IgD-negative memory B cell (primary cell): ENCODE measurements at regions not wholly inside any gene's neighbourhood (a gene's known extent, or its start where the extent isn't known, plus 50 kb on each side); places are given as distances from the start of the nearest gene placed in this dataset.
"Not testable (repeated sequence)": the region's sequence is repeated elsewhere in the genome, so short reads cannot be mapped to it uniquely, and the experiment has no call there.

Source experiments
- H3K27ac Mint-ChIP-seq, 3 donors: one replicate each; pipeline ENCODE4 v1.8.0; 2020 to 2022; ENCODE audit warnings: mild to moderate bottlenecking in 3 of 3, mixed read lengths in 3 of 3, moderate library complexity in 1 of 3
- H3K27me3 Mint-ChIP-seq: one replicate; pipeline ENCODE4 v1.8.0; 2021; ENCODE audit warnings: mixed read lengths
- H3K36me3 Mint-ChIP-seq: one replicate; pipeline ENCODE4 v1.8.0; 2020; ENCODE audit warnings: mild to moderate bottlenecking, mixed read lengths
- H3K4me1 Mint-ChIP-seq, 3 donors: one replicate each; pipeline ENCODE4 v1.8.0; 2020 to 2022; ENCODE audit warnings: mixed read lengths in 3 of 3, mild to moderate bottlenecking in 1 of 3
- H3K4me3 Mint-ChIP-seq, 4 donors: one replicate each; pipeline ENCODE4 v1.8.0; 2020 to 2022; ENCODE audit warnings: mild to moderate bottlenecking in 4 of 4, mixed read lengths in 4 of 4, moderate library complexity in 3 of 4
- H3K9me3 Mint-ChIP-seq, 3 donors: one replicate each; pipeline ENCODE4 v1.8.0; 2020 to 2021; ENCODE audit warnings: mixed read lengths in 3 of 3, mild to moderate bottlenecking in 1 of 3

- peaks cover 5% of the 10 kb centered on the region for H3K27me3 Mint-ChIP-seq
- H3K9me3 Mint-ChIP-seq: peaks cover 0 to 9% (median 2%) of the 10 kb centered on the region in 3 donors
- no peak overlapping the region for H3K27ac Mint-ChIP-seq
- H3K4me3 Mint-ChIP-seq: no peak overlapping the region
- H3K4me1 Mint-ChIP-seq: no peaks in the 10 kb centered on the region
- H3K36me3 Mint-ChIP-seq: no peaks in the 10 kb centered on the region
These were observed 334.2 kb downstream of the KLF13 start for GRCh38 chr15:31660816-31661215.

- H3K9me3 Mint-ChIP-seq: peaks cover 0 to 14% (median 2%) of the 10 kb centered on the region in 3 donors
- H3K27ac Mint-ChIP-seq, H3K36me3 Mint-ChIP-seq, H3K4me3 Mint-ChIP-seq, H3K27me3 Mint-ChIP-seq, H3K4me1 Mint-ChIP-seq: not testable (repeated sequence)
These were observed 339.1 kb downstream of the KLF13 start for GRCh38 chr15:31665732-31666131.

- H3K4me3 Mint-ChIP-seq, H3K27ac Mint-ChIP-seq, H3K27me3 Mint-ChIP-seq, H3K4me1 Mint-ChIP-seq, H3K36me3 Mint-ChIP-seq: not testable (repeated sequence)
- peaks cover 0 to 13% (median 2%) of the 10 kb centered on the region in 3 donors for H3K9me3 Mint-ChIP-seq
These were observed 342.7 kb downstream of the KLF13 start for GRCh38 chr15:31669158-31669908.

DNA sequence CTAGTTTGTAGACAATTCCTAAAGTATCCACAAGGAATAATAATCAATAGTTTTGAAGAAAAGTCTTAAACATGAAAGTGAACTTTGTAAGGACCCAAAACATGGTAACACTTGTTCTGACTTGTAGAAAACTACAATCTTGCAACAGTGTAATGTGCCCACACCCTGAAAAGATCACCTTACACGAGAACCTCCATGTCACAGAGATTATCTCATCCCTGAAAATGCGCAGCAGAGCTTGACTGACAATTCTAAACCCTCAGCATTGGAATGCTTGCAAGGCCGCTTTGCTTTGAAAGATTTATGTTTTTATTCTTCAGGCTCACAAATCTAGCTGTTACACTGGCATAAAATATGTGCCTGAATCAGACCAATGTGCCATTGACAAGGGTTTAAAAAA, 346.6 kb downstream of the KLF13 start:
- H3K4me3 Mint-ChIP-seq, H3K27ac Mint-ChIP-seq, H3K36me3 Mint-ChIP-seq, H3K9me3 Mint-ChIP-seq, H3K4me1 Mint-ChIP-seq, H3K27me3 Mint-ChIP-seq: not testable (repeated sequence)

DNA sequence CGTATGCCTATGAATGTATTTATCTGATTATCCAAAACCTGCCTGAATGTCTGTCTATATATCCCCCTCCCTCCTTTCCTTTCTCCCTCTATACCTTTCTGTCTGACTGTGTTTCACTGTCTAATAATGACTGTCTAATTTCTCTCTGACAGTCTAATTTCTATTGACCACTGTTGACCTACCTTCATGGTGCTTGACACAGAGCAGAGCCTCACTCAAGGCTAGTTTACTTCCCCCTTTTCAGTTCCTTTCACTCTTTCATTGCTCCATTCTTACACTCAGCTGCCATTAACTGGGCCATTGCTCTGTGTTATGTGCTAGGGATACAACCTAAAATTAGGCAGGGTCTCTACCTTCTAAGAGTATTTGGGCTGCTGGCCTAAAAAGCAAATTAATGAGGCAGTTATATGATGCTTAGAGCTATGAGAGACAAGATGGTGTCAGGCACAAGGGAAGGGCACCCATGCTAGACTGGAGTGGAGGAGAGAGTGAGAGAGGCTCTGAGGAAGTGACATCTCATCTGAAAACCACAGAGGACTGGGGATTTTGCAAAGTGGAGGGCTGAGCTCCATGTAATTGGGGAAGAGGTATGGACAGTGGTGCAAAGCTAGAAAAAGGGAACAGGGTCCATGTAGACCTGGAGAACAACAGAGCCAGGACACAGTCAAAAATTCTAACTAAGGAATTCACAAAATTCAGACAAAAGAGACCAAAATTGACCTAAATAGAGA, 348.6 kb upstream of the CHRNA7 start:
- not testable (repeated sequence) for H3K36me3 Mint-ChIP-seq, H3K4me1 Mint-ChIP-seq, H3K27me3 Mint-ChIP-seq, H3K27ac Mint-ChIP-seq, H3K9me3 Mint-ChIP-seq
- peak overlapping the region in 1 of 4 donors; percentile 24 for H3K4me3 Mint-ChIP-seq

DNA sequence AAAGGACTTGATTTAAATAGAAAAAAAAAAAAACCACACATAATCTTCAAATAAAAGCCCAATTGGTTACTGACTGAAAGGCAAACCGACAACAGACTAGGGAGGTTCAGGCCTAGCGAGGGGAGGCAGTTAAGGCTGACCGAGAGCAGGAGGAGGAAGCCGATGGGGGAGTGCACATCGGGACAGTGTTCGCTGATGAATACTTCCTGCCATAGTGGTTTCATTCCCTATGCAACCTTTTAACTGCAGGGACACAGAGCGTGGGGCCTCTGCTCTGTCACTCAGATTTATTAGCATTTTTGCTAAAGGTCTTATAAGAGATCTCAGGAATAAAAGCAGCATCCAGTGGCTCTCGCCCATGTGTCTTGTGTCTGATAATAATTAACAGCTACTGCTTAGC, 343.2 kb upstream of the CHRNA7 start:
- not testable (repeated sequence) for H3K4me1 Mint-ChIP-seq, H3K27me3 Mint-ChIP-seq, H3K27ac Mint-ChIP-seq, H3K9me3 Mint-ChIP-seq, H3K4me3 Mint-ChIP-seq, H3K36me3 Mint-ChIP-seq

DNA sequence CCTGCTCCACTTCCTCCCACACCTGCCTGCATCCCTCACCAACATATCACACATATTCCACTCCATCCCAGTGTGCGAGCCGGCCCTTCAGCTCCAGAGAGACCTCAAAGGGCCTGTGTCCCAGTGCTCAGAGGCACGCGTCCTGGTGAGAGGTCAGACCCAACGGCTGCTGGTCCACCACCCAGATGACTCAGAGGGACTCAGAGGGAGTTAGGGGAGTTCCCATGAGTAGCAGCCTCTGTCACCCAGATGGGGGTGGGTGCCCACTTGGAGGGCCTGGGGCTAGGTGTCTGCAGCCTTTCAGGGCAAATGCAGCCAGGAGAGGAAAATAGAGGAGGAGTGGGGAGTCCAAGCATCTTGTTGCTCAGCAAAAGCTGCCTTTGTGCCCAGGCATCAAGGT, 333.8 kb upstream of the CHRNA7 start:
- not testable (repeated sequence) for H3K27me3 Mint-ChIP-seq, H3K4me3 Mint-ChIP-seq, H3K9me3 Mint-ChIP-seq, H3K36me3 Mint-ChIP-seq, H3K27ac Mint-ChIP-seq, H3K4me1 Mint-ChIP-seq

DNA sequence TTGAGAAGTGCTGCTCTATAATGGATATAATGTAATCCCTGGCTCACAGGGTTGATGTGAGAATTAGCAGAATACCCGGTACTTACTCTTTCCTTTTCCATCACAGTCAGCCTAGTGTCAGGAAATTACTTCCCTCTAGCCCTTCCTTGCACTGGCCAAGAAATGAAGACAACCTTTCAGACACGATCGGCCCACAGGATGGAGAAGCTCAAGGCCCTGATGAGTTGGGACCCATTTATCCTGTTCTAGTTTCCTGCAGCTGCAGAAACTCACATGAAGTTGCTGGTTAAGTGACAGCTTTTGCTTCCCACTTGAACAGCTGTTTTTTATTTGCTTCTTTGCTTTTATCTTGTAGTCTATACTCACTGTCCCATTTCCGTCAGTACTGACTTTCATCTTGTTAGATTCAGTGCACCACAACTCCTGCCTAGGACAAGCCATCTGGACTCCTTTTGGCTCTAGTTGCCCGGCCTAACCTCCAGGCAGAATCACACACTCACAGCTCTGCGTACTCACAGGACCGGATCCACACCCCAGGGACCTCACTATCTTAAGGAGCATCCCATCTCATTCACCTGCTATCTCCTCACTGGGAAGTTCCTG, 325.1 kb upstream of the CHRNA7 start:
- H3K4me3 Mint-ChIP-seq, H3K36me3 Mint-ChIP-seq, H3K9me3 Mint-ChIP-seq, H3K27ac Mint-ChIP-seq, H3K4me1 Mint-ChIP-seq, H3K27me3 Mint-ChIP-seq: not testable (repeated sequence)

DNA sequence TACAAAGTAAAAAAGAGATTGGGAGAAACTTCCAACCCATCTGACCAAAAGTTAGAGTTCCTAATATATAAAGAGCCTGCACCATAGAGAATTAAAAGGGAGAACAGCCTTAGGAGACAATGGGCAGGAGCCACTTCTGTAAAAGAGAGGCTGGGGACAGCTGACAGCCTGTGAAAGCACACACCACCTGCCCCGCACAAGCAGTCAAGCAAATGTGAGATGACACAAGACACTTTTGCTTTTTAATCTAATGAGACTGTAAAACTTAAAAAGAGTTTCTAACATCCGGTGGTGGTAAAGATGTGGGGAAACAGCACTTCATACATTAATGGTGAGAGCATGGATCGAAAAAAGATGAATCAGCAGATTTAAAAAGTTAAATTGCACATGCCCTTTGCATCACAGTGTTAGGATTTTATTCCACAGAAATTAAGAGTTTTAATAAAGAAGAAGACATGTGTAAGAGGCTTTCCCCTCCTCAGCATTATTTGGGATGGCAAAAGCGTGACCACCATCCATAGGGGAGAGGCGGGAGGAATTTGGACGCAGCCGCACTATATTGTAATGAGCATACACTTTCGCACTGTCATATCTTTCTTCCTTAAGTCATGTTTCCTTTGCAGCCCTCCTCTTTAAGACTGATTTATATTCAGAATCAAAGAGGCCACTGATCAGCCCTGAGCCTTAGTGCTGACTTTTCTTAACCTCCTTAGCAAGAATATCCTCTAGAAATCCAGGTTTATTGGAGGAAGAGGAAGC, 322.2 kb upstream of the CHRNA7 start:
- not testable (repeated sequence) for H3K4me1 Mint-ChIP-seq, H3K9me3 Mint-ChIP-seq, H3K4me3 Mint-ChIP-seq, H3K27me3 Mint-ChIP-seq, H3K36me3 Mint-ChIP-seq, H3K27ac Mint-ChIP-seq

DNA sequence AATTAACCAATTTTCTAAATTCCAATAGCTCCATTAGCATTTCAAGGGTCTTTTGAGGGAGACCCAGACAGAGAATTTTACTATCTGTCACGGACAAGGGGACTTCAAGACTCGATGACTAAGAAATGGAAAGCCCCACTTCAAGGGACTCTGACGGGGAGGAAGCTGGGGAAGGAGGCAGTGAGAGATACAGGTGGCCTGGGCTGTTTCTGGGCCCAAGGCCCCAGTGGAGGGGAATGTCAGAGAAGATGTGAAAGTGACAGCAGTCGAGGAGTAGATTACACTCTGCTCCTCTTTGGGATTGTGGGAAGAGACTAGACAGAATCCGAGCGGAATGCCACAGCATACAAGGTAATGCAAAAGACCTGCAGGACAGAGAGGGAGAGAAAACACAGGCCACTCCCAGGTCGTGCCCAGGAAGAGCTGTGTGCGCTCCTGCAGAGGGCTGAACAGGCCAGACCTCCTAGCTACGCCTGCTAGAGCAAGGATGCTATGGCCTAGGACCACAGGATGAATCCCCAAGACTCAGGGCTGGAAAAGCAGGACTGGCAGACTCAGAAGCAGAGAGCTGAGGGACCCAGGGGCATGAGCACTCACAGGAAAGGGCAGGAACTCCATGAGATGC, 321.5 kb upstream of the CHRNA7 start:
- not testable (repeated sequence) for H3K4me1 Mint-ChIP-seq, H3K27ac Mint-ChIP-seq, H3K36me3 Mint-ChIP-seq, H3K4me3 Mint-ChIP-seq, H3K9me3 Mint-ChIP-seq, H3K27me3 Mint-ChIP-seq

DNA sequence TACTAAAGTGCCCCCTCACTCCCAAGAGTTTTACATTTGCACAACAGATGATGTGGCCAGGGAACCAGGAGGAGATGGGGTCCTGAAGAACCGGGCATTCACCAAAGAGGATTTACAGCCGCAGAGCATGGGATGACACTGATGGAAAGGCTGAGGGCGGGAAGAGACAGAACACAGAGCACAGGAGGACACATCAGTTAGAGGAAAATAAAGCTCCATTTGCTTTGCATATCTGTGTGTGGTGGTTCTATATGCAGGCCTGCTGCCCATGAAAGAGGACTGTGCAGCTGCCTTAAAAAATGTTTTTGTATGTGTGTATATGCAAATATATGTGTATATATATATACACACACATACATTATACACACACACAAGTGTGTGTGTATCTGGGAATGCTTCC, 320.8 kb upstream of the CHRNA7 start:
- H3K9me3 Mint-ChIP-seq, H3K36me3 Mint-ChIP-seq: not testable (repeated sequence)

GRCh38 chr15:31710806-31711205, 319.5 kb upstream of the CHRNA7 start:
- not testable (repeated sequence) for H3K27ac Mint-ChIP-seq, H3K27me3 Mint-ChIP-seq, H3K9me3 Mint-ChIP-seq, H3K4me3 Mint-ChIP-seq, H3K4me1 Mint-ChIP-seq, H3K36me3 Mint-ChIP-seq

More for the DNA sequence above, 320.8 kb upstream of the CHRNA7 start:
- H3K4me3 Mint-ChIP-seq, H3K27me3 Mint-ChIP-seq, H3K27ac Mint-ChIP-seq, H3K4me1 Mint-ChIP-seq: not testable (repeated sequence)

- H3K4me1 Mint-ChIP-seq, H3K27me3 Mint-ChIP-seq, H3K9me3 Mint-ChIP-seq, H3K27ac Mint-ChIP-seq, H3K36me3 Mint-ChIP-seq, H3K4me3 Mint-ChIP-seq: not testable (repeated sequence)
These were observed 315.1 kb upstream of the CHRNA7 start for GRCh38 chr15:31715208-31715607.

GRCh38 chr15:31718625-31719024, 311.7 kb upstream of the CHRNA7 start:
- not testable (repeated sequence) for H3K27ac Mint-ChIP-seq, H3K9me3 Mint-ChIP-seq, H3K27me3 Mint-ChIP-seq, H3K4me3 Mint-ChIP-seq, H3K36me3 Mint-ChIP-seq, H3K4me1 Mint-ChIP-seq

GRCh38 chr15:31719396-31720022, 310.8 kb upstream of the CHRNA7 start:
- H3K36me3 Mint-ChIP-seq, H3K4me3 Mint-ChIP-seq, H3K27ac Mint-ChIP-seq, H3K4me1 Mint-ChIP-seq, H3K27me3 Mint-ChIP-seq, H3K9me3 Mint-ChIP-seq: not testable (repeated sequence)
